Astrocyte (in vitro differentiated cells and primary cell): ENCODE measurements at regions not wholly inside any gene's neighbourhood (a gene's known extent, or its start where the extent isn't known, plus 50 kb on each side); places are given as distances from the start of the nearest gene placed in this dataset.
"Not testable (repeated sequence)": the region's sequence is repeated elsewhere in the genome, so short reads cannot be mapped to it uniquely, and the experiment has no call there.

Experiments used
- CTCF ChIP-seq: IDR thresholded peaks from 2 replicates; pipeline ENCODE4 v1.5.1; 2011; ENCODE audit warnings: low read depth, mild to moderate bottlenecking, inconsistent platforms, low read length, moderate library complexity; ENCODE audit not compliant: insufficient read depth
- EZH2 ChIP-seq: IDR thresholded peaks from 2 replicates; pipeline ENCODE4 v1.6.1; 2012; ENCODE audit warnings: mild to moderate bottlenecking, low read length, inconsistent platforms; ENCODE audit not compliant: insufficient read depth

- TF ChIP-seq CTCF, EZH2: not testable (repeated sequence)
These were observed 228.7 kb upstream of the IGFBP7 start for GRCh38 chr4:57338861-57339260.
